ENCODE measurements at regions not wholly inside any gene's neighbourhood (a gene's known extent, or its start where the extent isn't known, plus 50 kb on each side); places are given as distances from the start of the nearest gene placed in this dataset.

DNA sequence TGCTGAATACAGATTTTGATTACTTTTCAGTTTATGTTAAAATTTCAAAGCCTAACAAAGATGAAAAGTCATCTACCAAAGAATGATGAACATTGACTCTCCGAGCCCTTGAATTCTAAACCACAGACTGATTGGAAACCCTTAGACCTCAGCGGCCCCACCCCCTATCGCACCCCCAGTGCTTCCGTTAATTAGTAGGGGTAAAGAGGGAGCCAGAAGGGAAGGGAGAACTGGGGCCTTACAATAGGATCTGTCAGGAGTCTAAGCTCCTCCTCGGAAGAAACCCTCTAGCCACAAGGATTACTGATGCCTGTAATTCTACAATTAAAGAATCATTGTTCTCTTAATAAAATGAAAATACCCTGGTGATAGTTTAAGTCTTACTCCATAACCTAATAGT lies 79.7 kb upstream of the JARID2 start:
- H3F3A ChIP-seq (ENCODE audit: insufficient read depth) = peaks cover 2% of the 10 kb centered on the region; the same call in 1 of the 2 replicates
- H3K9me3 ChIP-seq (ENCODE audit: low read depth) = no peaks in the 10 kb centered on the region
- no peaks in the 10 kb centered on the region for H3K4me1 ChIP-seq (ENCODE audit: insufficient read depth)
- no peak overlapping the region for H3K4me2 ChIP-seq (ENCODE audit: unreplicated experiment)
- no peak overlapping the region for H2AFZ ChIP-seq
- no peak overlapping the region for H3K27ac ChIP-seq
- no peaks in the 10 kb centered on the region for H3K79me2 ChIP-seq (ENCODE audit: insufficient read depth)
- H3K9ac ChIP-seq = no peak overlapping the region
- H3K27me3 ChIP-seq (replicated peaks; ENCODE audit: insufficient read depth) = no peaks in the 10 kb centered on the region
- in situ Hi-C loops (cut with MboI) = no loop called here
- TF ChIP-seq EZH2phosphoT487 (IDR thresholded peaks at IDR 0.05; ENCODE audit: insufficient read depth, low read depth) = no peak
- no peak for TF ChIP-seq EZH2 (IDR thresholded peaks at IDR 0.05; ENCODE audit: insufficient read depth, poor library complexity, severe bottlenecking)
- no peak overlapping the region for H3K4me3 ChIP-seq
- no peaks in the 10 kb centered on the region for H3K36me3 ChIP-seq (ENCODE audit: low read depth)
- H3K9me2 ChIP-seq (ENCODE audit: insufficient read depth) = no peaks in the 10 kb centered on the region
- DNase-seq = no peak
- WGBS, 2 experiments (ENCODE audit: low coverage in 1 of 2, low lambda C conversion rate in 2 of 2, missing lambda C conversion rate in 2 of 2) = 61 to 75% methylated on average over 5 of the region's 5 CpGs
- no peaks in the 10 kb centered on the region for H4K20me1 ChIP-seq (ENCODE audit: insufficient read depth)

DNA sequence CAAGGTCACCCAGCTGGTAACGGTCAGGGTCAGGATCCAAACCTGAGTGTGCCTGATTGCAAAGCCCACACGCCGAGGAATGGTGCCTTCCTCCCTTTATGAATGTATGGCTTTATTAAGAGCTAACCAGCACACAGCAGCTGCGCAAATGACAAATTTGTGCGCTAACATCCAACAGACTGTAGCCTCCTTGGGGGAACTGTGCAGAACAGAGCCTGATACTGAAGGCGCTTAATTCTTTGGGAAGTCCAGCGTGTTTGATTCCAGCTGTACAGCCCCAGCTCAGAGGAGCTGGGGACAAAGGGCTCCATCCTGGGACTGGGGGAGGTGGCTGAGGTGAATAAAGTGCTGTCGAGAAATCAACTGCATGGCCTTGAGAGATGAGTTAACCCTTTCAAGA lies 75.7 kb upstream of the JARID2 start:
- Histone ChIP-seq H3K4me3 (no peak overlapping the region), H3K27me3 (replicated peaks; ENCODE audit: insufficient read depth) (no peaks in the 10 kb centered on the region), H3K9me3 (ENCODE audit: low read depth) (no peaks in the 10 kb centered on the region), H3K27ac (no peak overlapping the region), H3K36me3 (ENCODE audit: low read depth) (no peaks in the 10 kb centered on the region), H3F3A (ENCODE audit: insufficient read depth) (no peaks in the 10 kb centered on the region), H4K20me1 (ENCODE audit: insufficient read depth) (no peaks in the 10 kb centered on the region), H3K9me2 (ENCODE audit: insufficient read depth) (no peaks in the 10 kb centered on the region), H3K9ac (no peak overlapping the region), H3K4me1 (ENCODE audit: insufficient read depth) (no peaks in the 10 kb centered on the region), H3K79me2 (ENCODE audit: insufficient read depth) (no peaks in the 10 kb centered on the region), H2AFZ (no peak overlapping the region), H3K4me2 (ENCODE audit: unreplicated experiment) (no peak overlapping the region)
- DNase-seq = no peak
- in situ Hi-C loops (cut with MboI) = no loop called here
- TF ChIP-seq EZH2phosphoT487 (IDR thresholded peaks at IDR 0.05; ENCODE audit: insufficient read depth, low read depth) (no peak), EZH2 (IDR thresholded peaks at IDR 0.05; ENCODE audit: insufficient read depth, poor library complexity, severe bottlenecking) (no peak)
- 89 to 90% methylated on average over 8 of the region's 8 CpGs for WGBS, 2 experiments (ENCODE audit: low coverage in 1 of 2, low lambda C conversion rate in 2 of 2, missing lambda C conversion rate in 2 of 2)

DNA sequence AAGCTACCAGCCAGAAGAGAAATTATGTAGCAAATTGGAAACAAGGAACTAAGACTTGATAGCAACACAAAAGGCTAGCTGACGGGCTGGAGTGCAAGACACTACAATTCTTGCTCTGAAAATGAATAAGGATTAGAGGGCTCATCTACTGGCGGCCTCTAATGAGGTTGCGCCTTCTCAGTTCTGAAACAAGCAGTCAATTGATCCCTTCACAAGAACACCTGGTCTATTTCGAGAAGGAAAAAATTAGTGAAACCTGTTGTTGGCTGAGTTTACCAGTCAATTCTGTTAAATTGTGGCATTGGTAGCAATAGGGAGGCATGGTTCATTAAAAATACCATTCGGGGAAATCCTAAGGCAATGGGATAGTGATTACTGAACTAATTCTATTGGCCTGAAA lies 74.8 kb upstream of the JARID2 start:
- no peak overlapping the region for H3K27ac ChIP-seq
- H3K4me1 ChIP-seq (ENCODE audit: insufficient read depth) = no peaks in the 10 kb centered on the region
- H3K4me2 ChIP-seq (ENCODE audit: unreplicated experiment) = no peak overlapping the region
- no peaks in the 10 kb centered on the region for H3K27me3 ChIP-seq (replicated peaks; ENCODE audit: insufficient read depth)
- WGBS, 2 experiments (ENCODE audit: low coverage in 1 of 2, low lambda C conversion rate in 2 of 2, missing lambda C conversion rate in 2 of 2) = 89 to 91% methylated on average over 5 of the region's 5 CpGs
- in situ Hi-C loops (cut with MboI) = no loop called here
- H3K9ac ChIP-seq = no peak overlapping the region
- H3K9me3 ChIP-seq (ENCODE audit: low read depth) = no peaks in the 10 kb centered on the region
- H2AFZ ChIP-seq = no peak overlapping the region
- no peaks in the 10 kb centered on the region for H3K9me2 ChIP-seq (ENCODE audit: insufficient read depth)
- no peak overlapping the region for H3K4me3 ChIP-seq
- no peaks in the 10 kb centered on the region for H3F3A ChIP-seq (ENCODE audit: insufficient read depth)
- H3K36me3 ChIP-seq (ENCODE audit: low read depth) = no peaks in the 10 kb centered on the region
- no peaks in the 10 kb centered on the region for H4K20me1 ChIP-seq (ENCODE audit: insufficient read depth)
- DNase-seq = no peak
- H3K79me2 ChIP-seq (ENCODE audit: insufficient read depth) = no peaks in the 10 kb centered on the region
- TF ChIP-seq EZH2 (IDR thresholded peaks at IDR 0.05; ENCODE audit: insufficient read depth, poor library complexity, severe bottlenecking) = no peak
- no peak for TF ChIP-seq EZH2phosphoT487 (IDR thresholded peaks at IDR 0.05; ENCODE audit: insufficient read depth, low read depth)

DNA sequence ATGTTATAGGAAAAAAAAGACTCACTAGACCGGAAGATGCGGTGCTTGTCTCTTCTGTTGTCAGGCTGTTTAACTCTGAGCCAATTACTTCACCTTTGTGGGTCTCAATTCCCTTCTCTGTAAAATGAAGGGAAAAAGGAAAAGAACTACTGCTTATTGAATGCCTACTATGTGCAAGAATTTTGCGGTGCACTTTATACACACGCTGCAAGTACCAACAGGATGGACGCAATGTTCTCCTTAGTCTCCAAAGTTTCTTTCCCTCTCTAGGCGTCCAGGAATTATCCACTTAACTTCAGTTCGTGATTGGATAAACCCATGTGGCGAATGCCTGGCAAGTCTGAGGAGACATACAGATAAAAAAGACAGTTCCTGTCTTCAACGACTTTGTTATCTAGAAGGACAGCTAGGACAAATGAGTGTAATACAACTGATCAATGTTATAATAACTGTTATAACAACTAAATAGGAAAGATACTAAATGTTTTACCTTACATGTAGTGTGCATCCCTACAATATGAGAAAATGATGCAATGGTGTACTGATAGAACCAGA lies 69.0 kb upstream of the JARID2 start:
- H3K79me2 ChIP-seq (ENCODE audit: insufficient read depth) = no peaks in the 10 kb centered on the region
- DNase-seq = no peak
- no peak overlapping the region for H3K4me2 ChIP-seq (ENCODE audit: unreplicated experiment)
- H3K36me3 ChIP-seq (ENCODE audit: low read depth) = no peaks in the 10 kb centered on the region
- no peak overlapping the region for H3K4me3 ChIP-seq
- 84 to 88% methylated on average over 9 of the region's 9 CpGs for WGBS, 2 experiments (ENCODE audit: low coverage in 1 of 2, low lambda C conversion rate in 2 of 2, missing lambda C conversion rate in 2 of 2)
- in situ Hi-C loops (cut with MboI) = no loop called here
- no peaks in the 10 kb centered on the region for H3K4me1 ChIP-seq (ENCODE audit: insufficient read depth)
- TF ChIP-seq EZH2phosphoT487 (IDR thresholded peaks at IDR 0.05; ENCODE audit: insufficient read depth, low read depth) = no peak
- no peak for TF ChIP-seq EZH2 (IDR thresholded peaks at IDR 0.05; ENCODE audit: insufficient read depth, poor library complexity, severe bottlenecking)
- H3K27ac ChIP-seq = no peak overlapping the region
- H3K9ac ChIP-seq = no peak overlapping the region
- H3K9me3 ChIP-seq (ENCODE audit: low read depth) = no peaks in the 10 kb centered on the region
- H2AFZ ChIP-seq = no peak overlapping the region
- H4K20me1 ChIP-seq (ENCODE audit: insufficient read depth) = no peaks in the 10 kb centered on the region
- no peaks in the 10 kb centered on the region for H3K9me2 ChIP-seq (ENCODE audit: insufficient read depth)
- H3F3A ChIP-seq (ENCODE audit: insufficient read depth) = no peaks in the 10 kb centered on the region
- no peaks in the 10 kb centered on the region for H3K27me3 ChIP-seq (replicated peaks; ENCODE audit: insufficient read depth)

DNA sequence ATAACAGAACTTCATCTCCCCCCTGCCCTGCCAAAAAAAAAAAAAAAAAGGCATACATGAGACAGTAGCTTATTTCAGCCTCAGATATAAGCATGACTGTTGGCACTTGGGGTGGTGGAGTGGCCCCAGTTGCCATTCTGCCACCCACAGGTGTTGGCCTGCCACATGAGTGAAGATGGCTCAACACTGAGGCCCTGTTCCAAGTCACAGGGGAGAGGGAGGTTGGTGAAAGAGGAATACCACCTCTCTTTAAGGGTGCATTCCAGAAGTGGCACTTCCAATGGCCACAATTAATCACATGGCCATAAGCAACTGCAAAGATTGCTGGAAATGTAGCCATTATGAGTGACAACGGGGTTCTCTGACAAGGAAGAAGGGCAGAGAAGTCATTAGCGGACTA lies 61.9 kb upstream of the JARID2 start:
- H3K4me2 ChIP-seq (ENCODE audit: unreplicated experiment) = no peak overlapping the region
- 75 to 80% methylated on average over 2 of the region's 2 CpGs for WGBS, 2 experiments (ENCODE audit: low coverage in 1 of 2, low lambda C conversion rate in 2 of 2, missing lambda C conversion rate in 2 of 2)

More for the DNA sequence above, 61.9 kb upstream of the JARID2 start:
- in situ Hi-C loops (cut with MboI) = no loop called here
- Histone ChIP-seq H3F3A (ENCODE audit: insufficient read depth) (no peaks in the 10 kb centered on the region), H3K9ac (no peak overlapping the region), H3K4me3 (no peak overlapping the region), H4K20me1 (ENCODE audit: insufficient read depth) (no peaks in the 10 kb centered on the region), H3K79me2 (ENCODE audit: insufficient read depth) (no peaks in the 10 kb centered on the region), H3K4me1 (ENCODE audit: insufficient read depth) (no peaks in the 10 kb centered on the region), H3K36me3 (ENCODE audit: low read depth) (no peaks in the 10 kb centered on the region), H3K9me3 (ENCODE audit: low read depth) (no peaks in the 10 kb centered on the region), H3K9me2 (ENCODE audit: insufficient read depth) (no peaks in the 10 kb centered on the region), H2AFZ (no peak overlapping the region), H3K27me3 (replicated peaks; ENCODE audit: insufficient read depth) (no peaks in the 10 kb centered on the region), H3K27ac (no peak overlapping the region)
- DNase-seq = no peak
- no peak for TF ChIP-seq EZH2phosphoT487 (IDR thresholded peaks at IDR 0.05; ENCODE audit: insufficient read depth, low read depth)
- TF ChIP-seq EZH2 (IDR thresholded peaks at IDR 0.05; ENCODE audit: insufficient read depth, poor library complexity, severe bottlenecking) = no peak

Measured in GM23248 (cell line).